Keratinocyte (primary cell): ENCODE measurements at regions not wholly inside any gene's neighbourhood (a gene's known extent, or its start where the extent isn't known, plus 50 kb on each side); places are given as distances from the start of the nearest gene placed in this dataset.

ENCODE experiments used
- DNase-seq: peaks from one replicate; pipeline ENCODE4 v3.0.0-alpha.2; 2011; ENCODE audit warnings: low read depth, missing footprints, low spot score
- FAIRE-seq: peaks from 2 replicates; lab custom pipeline; 2011; peaks lifted over from hg19 to GRCh38; lab: Jason Lieb, UNC
- H2AFZ ChIP-seq: 2 replicates; pipeline ENCODE4 v1.6.0; 2012; ENCODE audit warnings: low read length, control low read depth, inconsistent platforms; ENCODE audit not compliant: control insufficient read depth
- H3K27ac ChIP-seq: 2 replicates; pipeline ENCODE4 v1.5.1; 2011; ENCODE audit warnings: low read length; ENCODE audit not compliant: control insufficient read depth, insufficient read depth
- H3K27me3 ChIP-seq: 3 replicates; pipeline ENCODE4 v1.6.0; 2011; ENCODE audit warnings: low read length; ENCODE audit not compliant: control insufficient read depth, insufficient read depth; ENCODE audit errors: extremely low read depth
- H3K36me3 ChIP-seq, 2 experiments: 2 replicates in 1 of 2; 3 replicates in 1 of 2; pipeline ENCODE4 v1.5.1; 2011; ENCODE audit warnings: low read length in 2 of 2, mild to moderate bottlenecking in 1 of 2; ENCODE audit not compliant: control insufficient read depth in 2 of 2, insufficient read depth in 2 of 2; ENCODE audit errors: extremely low read depth in 1 of 2
- H3K4me1 ChIP-seq: 3 replicates; pipeline ENCODE4 v1.5.1; 2011; ENCODE audit warnings: low read length; ENCODE audit not compliant: control insufficient read depth, insufficient read depth; ENCODE audit errors: extremely low read depth
- H3K4me2 ChIP-seq: 3 replicates; pipeline ENCODE4 v1.6.0; 2011; ENCODE audit warnings: low read depth, low read length; ENCODE audit not compliant: control insufficient read depth, insufficient read depth; ENCODE audit errors: extremely low read depth
- H3K4me3 ChIP-seq, 3 experiments: fragments of 200-600 bp in 1 of 3; sonication (generic) in 1 of 3; 2 replicates in 2 of 3; 3 replicates in 1 of 3; pipeline ENCODE4 v1.5.1; 2011 to 2016; ENCODE audit warnings: low read length in 3 of 3, mild to moderate bottlenecking in 3 of 3, control low read depth in 2 of 3, inconsistent platforms in 1 of 3, low read depth in 1 of 3, mixed read lengths in 1 of 3, mixed run types in 1 of 3, moderate library complexity in 1 of 3; ENCODE audit not compliant: control insufficient read depth in 2 of 3, insufficient read depth in 2 of 3; ENCODE audit errors: extremely low read depth in 1 of 3
- H3K79me2 ChIP-seq: 2 replicates; pipeline ENCODE4 v1.6.0; 2012; ENCODE audit warnings: low read length; ENCODE audit not compliant: control insufficient read depth, insufficient read depth
- H3K9ac ChIP-seq: 3 replicates; pipeline ENCODE4 v1.6.0; 2011; ENCODE audit warnings: low read length; ENCODE audit not compliant: control insufficient read depth, insufficient read depth; ENCODE audit errors: extremely low read depth
- H3K9me1 ChIP-seq: 3 replicates; pipeline ENCODE4 v1.6.0; 2011; ENCODE audit warnings: low read length; ENCODE audit not compliant: control insufficient read depth, insufficient read depth; ENCODE audit errors: extremely low read depth
- H3K9me3 ChIP-seq: 2 replicates; pipeline ENCODE4 v1.5.1; 2012; ENCODE audit warnings: low read depth, low read length; ENCODE audit not compliant: control insufficient read depth
- H4K20me1 ChIP-seq: 3 replicates; pipeline ENCODE4 v1.6.0; 2011; ENCODE audit warnings: low read length; ENCODE audit not compliant: control insufficient read depth, insufficient read depth; ENCODE audit errors: extremely low read depth
- EZH2 ChIP-seq: IDR thresholded peaks from one replicate; pipeline ENCODE4 v1.6.1; 2012; ENCODE audit warnings: inconsistent platforms, mild to moderate bottlenecking, low read length, moderate library complexity
- dilution Hi-C: fragments of 300-500 bp; cut with MboI; formaldehyde crosslinking; loops from one replicate; pipeline ENCODE4 v1.7.0; 2020; ENCODE audit warnings: low sequenced_read_pairs; ENCODE audit not compliant: extremely low pct_ligation_motif_present
- TF ChIP-seq, protein P1 (sequence below), 3 experiments: IDR thresholded peaks in 1 of 3; conservative IDR thresholded peaks in 1 of 3; optimal IDR thresholded peaks in 1 of 3; 2 replicates in 2 of 3; 3 replicates in 1 of 3; pipeline versions ENCODE3 to v1.5.1; 2011; ENCODE audit warnings: low read length in 3 of 3, mild to moderate bottlenecking in 3 of 3, moderate library complexity in 2 of 3, control low read depth in 1 of 3, inconsistent platforms in 1 of 3; ENCODE audit not compliant: insufficient read depth in 2 of 3; ENCODE audit errors: extremely low read depth in 1 of 3

DNA sequence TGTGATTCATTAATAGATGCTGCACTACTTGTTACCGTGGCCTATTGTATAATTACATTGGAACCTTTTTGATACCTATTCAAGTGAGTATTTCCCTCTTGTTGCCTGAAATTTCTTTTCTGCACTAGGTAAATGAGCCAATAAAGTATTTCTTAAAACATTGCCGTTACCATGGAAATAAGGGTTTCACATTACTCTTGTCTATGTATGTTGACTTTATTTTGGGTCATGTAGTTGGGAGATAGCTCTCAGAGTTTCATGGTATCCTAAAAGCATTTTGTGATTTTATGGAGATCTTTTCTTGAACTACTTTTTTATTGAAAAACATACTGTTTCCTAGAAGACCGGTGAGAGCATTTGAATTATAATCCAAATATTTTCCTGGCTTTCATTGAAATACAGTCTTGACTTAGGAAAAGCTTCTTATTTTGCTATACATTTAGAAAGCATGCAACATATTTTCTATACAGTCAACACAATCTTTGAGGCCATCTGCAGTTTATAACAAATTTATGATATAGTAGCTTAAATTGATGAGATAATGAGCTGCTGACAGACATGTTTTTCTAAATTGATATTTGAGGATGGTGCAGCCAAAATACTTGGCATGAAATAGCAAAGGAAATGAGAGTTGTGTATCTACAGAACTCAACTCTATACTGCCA, 650.4 kb downstream of the RFPL4B start:
- no peaks in the 10 kb centered on the region for H3K36me3 ChIP-seq
- no peaks in the 10 kb centered on the region for H3K27me3 ChIP-seq
- H3K9ac ChIP-seq: no peak overlapping the region
- H3K4me3 ChIP-seq: no peak overlapping the region
- H3K9me1 ChIP-seq: no peaks in the 10 kb centered on the region
- no peaks in the 10 kb centered on the region for H3K4me1 ChIP-seq
- H3K27ac ChIP-seq: no peak overlapping the region
- dilution Hi-C loops: no loop called here
- no peaks in the 10 kb centered on the region for H3K79me2 ChIP-seq
- FAIRE-seq (no peak), DNase-seq (no peak)
- H4K20me1 ChIP-seq: no peaks in the 10 kb centered on the region
- no peak overlapping the region for H3K4me2 ChIP-seq
- no peak overlapping the region for H2AFZ ChIP-seq
- H3K9me3 ChIP-seq: no peaks in the 10 kb centered on the region
- TF ChIP-seq EZH2: no peak
- TF ChIP-seq, protein P1, sequence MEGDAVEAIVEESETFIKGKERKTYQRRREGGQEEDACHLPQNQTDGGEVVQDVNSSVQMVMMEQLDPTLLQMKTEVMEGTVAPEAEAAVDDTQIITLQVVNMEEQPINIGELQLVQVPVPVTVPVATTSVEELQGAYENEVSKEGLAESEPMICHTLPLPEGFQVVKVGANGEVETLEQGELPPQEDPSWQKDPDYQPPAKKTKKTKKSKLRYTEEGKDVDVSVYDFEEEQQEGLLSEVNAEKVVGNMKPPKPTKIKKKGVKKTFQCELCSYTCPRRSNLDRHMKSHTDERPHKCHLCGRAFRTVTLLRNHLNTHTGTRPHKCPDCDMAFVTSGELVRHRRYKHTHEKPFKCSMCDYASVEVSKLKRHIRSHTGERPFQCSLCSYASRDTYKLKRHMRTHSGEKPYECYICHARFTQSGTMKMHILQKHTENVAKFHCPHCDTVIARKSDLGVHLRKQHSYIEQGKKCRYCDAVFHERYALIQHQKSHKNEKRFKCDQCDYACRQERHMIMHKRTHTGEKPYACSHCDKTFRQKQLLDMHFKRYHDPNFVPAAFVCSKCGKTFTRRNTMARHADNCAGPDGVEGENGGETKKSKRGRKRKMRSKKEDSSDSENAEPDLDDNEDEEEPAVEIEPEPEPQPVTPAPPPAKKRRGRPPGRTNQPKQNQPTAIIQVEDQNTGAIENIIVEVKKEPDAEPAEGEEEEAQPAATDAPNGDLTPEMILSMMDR (optimal IDR thresholded peaks at IDR 0.05 in 1 of 3, IDR thresholded peaks at IDR 0.05 in 1 of 3, conservative IDR thresholded peaks at IDR 0.05 in 1 of 3; ENCODE audit: extremely low read depth in 1 of 3, insufficient read depth in 2 of 3, low read length in 3 of 3): no peak

GRCh38 chr6:113004054-113004453, 656.9 kb downstream of the RFPL4B start:
- H3K9ac ChIP-seq: no peak overlapping the region
- FAIRE-seq (no peak), DNase-seq (no peak)
- dilution Hi-C loops: no loop called here
- no peak overlapping the region for H3K4me2 ChIP-seq
- no peaks in the 10 kb centered on the region for H3K27me3 ChIP-seq
- no peak overlapping the region for H3K27ac ChIP-seq
- no peaks in the 10 kb centered on the region for H3K4me1 ChIP-seq
- H2AFZ ChIP-seq: no peak overlapping the region
- no peaks in the 10 kb centered on the region for H3K9me3 ChIP-seq
- no peak overlapping the region for H3K4me3 ChIP-seq
- H3K36me3 ChIP-seq: no peaks in the 10 kb centered on the region
- H4K20me1 ChIP-seq: no peaks in the 10 kb centered on the region
- no peak for TF ChIP-seq EZH2
- TF ChIP-seq, protein P1 (optimal IDR thresholded peaks at IDR 0.05 in 1 of 3, IDR thresholded peaks at IDR 0.05 in 1 of 3, conservative IDR thresholded peaks at IDR 0.05 in 1 of 3; ENCODE audit: extremely low read depth in 1 of 3, insufficient read depth in 2 of 3, low read length in 3 of 3): no peak
- no peaks in the 10 kb centered on the region for H3K79me2 ChIP-seq
- no peaks in the 10 kb centered on the region for H3K9me1 ChIP-seq
